ENCODE measurements at regions not wholly inside any gene's neighbourhood (a gene's known extent, or its start where the extent isn't known, plus 50 kb on each side); places are given as distances from the start of the nearest gene placed in this dataset.
"Not testable (repeated sequence)": the region's sequence is repeated elsewhere in the genome, so short reads cannot be mapped to it uniquely, and the experiment has no call there.

GRCh38 chr3:162377608-162378007 lies 881.0 kb downstream of the OTOL1 start:
- DNase-seq (ENCODE audit: extremely low spot score): no peak
- Histone ChIP-seq H3K4me1 (ENCODE audit: insufficient read depth) (no peaks in the 10 kb centered on the region), H3K4me3 (ENCODE audit: low read depth, low read length) (no peak overlapping the region), H3K36me3 (ENCODE audit: insufficient read depth) (no peaks in the 10 kb centered on the region), H3K27ac (ENCODE audit: low read depth) (no peak overlapping the region)
- 91% methylated on average over 5 of the region's 5 CpGs for WGBS

GRCh38 chr3:162385387-162385786 lies 888.8 kb downstream of the OTOL1 start:
- Histone ChIP-seq H3K27ac (ENCODE audit: low read depth) (no peak overlapping the region), H3K4me3 (ENCODE audit: low read depth, low read length) (no peak overlapping the region), H3K4me1 (ENCODE audit: insufficient read depth) (no peaks in the 10 kb centered on the region), H3K36me3 (ENCODE audit: insufficient read depth) (no peaks in the 10 kb centered on the region)
- no peak for DNase-seq (ENCODE audit: extremely low spot score)
- 94% methylated on average over 1 of the region's 1 CpG for WGBS

- Histone ChIP-seq H3K36me3 (ENCODE audit: insufficient read depth) (no peaks in the 10 kb centered on the region), H3K4me1 (ENCODE audit: insufficient read depth) (no peaks in the 10 kb centered on the region), H3K27ac (ENCODE audit: low read depth) (no peak overlapping the region), H3K4me3 (ENCODE audit: low read depth, low read length) (no peak overlapping the region)
- DNase-seq (ENCODE audit: extremely low spot score): no peak
- WGBS: 86% methylated on average over 3 of the region's 3 CpGs
Measured at GRCh38 chr3:162390891-162391290, 894.3 kb downstream of the OTOL1 start.

GRCh38 chr3:162391301-162391700 lies 894.7 kb downstream of the OTOL1 start:
- no peak for DNase-seq (ENCODE audit: extremely low spot score)

GRCh38 chr3:162395496-162395895 lies 898.9 kb downstream of the OTOL1 start:
- WGBS: 87% methylated on average over 3 of the region's 3 CpGs
- no peak overlapping the region for H3K27ac ChIP-seq (ENCODE audit: low read depth)
- H3K36me3 ChIP-seq (ENCODE audit: insufficient read depth): no peaks in the 10 kb centered on the region
- no peaks in the 10 kb centered on the region for H3K4me1 ChIP-seq (ENCODE audit: insufficient read depth)
- H3K4me3 ChIP-seq (ENCODE audit: low read depth, low read length): no peak overlapping the region
- DNase-seq (ENCODE audit: extremely low spot score): no peak

More at GRCh38 chr3:162391301-162391700, 894.7 kb downstream of the OTOL1 start:
- 58% methylated on average over 2 of the region's 2 CpGs for WGBS
- no peaks in the 10 kb centered on the region for H3K4me1 ChIP-seq (ENCODE audit: insufficient read depth)
- no peak overlapping the region for H3K27ac ChIP-seq (ENCODE audit: low read depth)
- no peaks in the 10 kb centered on the region for H3K36me3 ChIP-seq (ENCODE audit: insufficient read depth)
- H3K4me3 ChIP-seq (ENCODE audit: low read depth, low read length): no peak overlapping the region

GRCh38 chr3:162398554-162398953 lies 901.9 kb downstream of the OTOL1 start:
- WGBS: 95% methylated on average over 2 of the region's 2 CpGs
- H3K4me1 ChIP-seq (ENCODE audit: insufficient read depth): no peaks in the 10 kb centered on the region
- H3K27ac ChIP-seq (ENCODE audit: low read depth): no peak overlapping the region
- no peak for DNase-seq (ENCODE audit: extremely low spot score)
- no peak overlapping the region for H3K4me3 ChIP-seq (ENCODE audit: low read depth, low read length)
- H3K36me3 ChIP-seq (ENCODE audit: insufficient read depth): no peaks in the 10 kb centered on the region

GRCh38 chr3:162400697-162401096 lies 904.1 kb downstream of the OTOL1 start:
- WGBS: 34% methylated on average over 3 of the region's 3 CpGs
- no peaks in the 10 kb centered on the region for H3K36me3 ChIP-seq (ENCODE audit: insufficient read depth)
- no peak overlapping the region for H3K4me3 ChIP-seq (ENCODE audit: low read depth, low read length)
- H3K4me1 ChIP-seq (ENCODE audit: insufficient read depth): no peaks in the 10 kb centered on the region
- DNase-seq (ENCODE audit: extremely low spot score): no peak
- H3K27ac ChIP-seq (ENCODE audit: low read depth): no peak overlapping the region

GRCh38 chr3:162411556-162411955 lies 914.9 kb downstream of the OTOL1 start:
- H3K4me3 ChIP-seq (ENCODE audit: low read depth, low read length); H3K27ac ChIP-seq (ENCODE audit: low read depth); DNase-seq (ENCODE audit: extremely low spot score); H3K4me1 ChIP-seq (ENCODE audit: insufficient read depth); H3K36me3 ChIP-seq (ENCODE audit: insufficient read depth): not testable (repeated sequence)
- WGBS: 94% methylated on average over 20 of the region's 23 CpGs

- no peak overlapping the region for H3K4me3 ChIP-seq (ENCODE audit: low read depth, low read length)
- no peak for DNase-seq (ENCODE audit: extremely low spot score)
- H3K4me1 ChIP-seq (ENCODE audit: insufficient read depth): no peaks in the 10 kb centered on the region
- H3K27ac ChIP-seq (ENCODE audit: low read depth): no peak overlapping the region
- H3K36me3 ChIP-seq (ENCODE audit: insufficient read depth): no peaks in the 10 kb centered on the region
Measured at GRCh38 chr3:162421721-162422120, 925.1 kb downstream of the OTOL1 start.

GRCh38 chr3:162428192-162428591 lies 931.6 kb downstream of the OTOL1 start:
- H3K4me1 ChIP-seq (ENCODE audit: insufficient read depth): no peaks in the 10 kb centered on the region
- no peaks in the 10 kb centered on the region for H3K36me3 ChIP-seq (ENCODE audit: insufficient read depth)
- no peak for DNase-seq (ENCODE audit: extremely low spot score)
- WGBS: 68% methylated on average over 2 of the region's 2 CpGs
- no peak overlapping the region for H3K27ac ChIP-seq (ENCODE audit: low read depth)
- H3K4me3 ChIP-seq (ENCODE audit: low read depth, low read length): no peak overlapping the region

- no peak overlapping the region for H3K4me3 ChIP-seq (ENCODE audit: low read depth, low read length)
- no peak for DNase-seq (ENCODE audit: extremely low spot score)
- H3K27ac ChIP-seq (ENCODE audit: low read depth): no peak overlapping the region
- H3K4me1 ChIP-seq (ENCODE audit: insufficient read depth): no peaks in the 10 kb centered on the region
- WGBS: 98% methylated on average over 1 of the region's 1 CpG
- no peaks in the 10 kb centered on the region for H3K36me3 ChIP-seq (ENCODE audit: insufficient read depth)
Measured at GRCh38 chr3:162435750-162436149, 939.1 kb downstream of the OTOL1 start.

GRCh38 chr3:162436826-162437225 lies 940.2 kb downstream of the OTOL1 start:
- WGBS: 87% methylated on average over 2 of the region's 2 CpGs
- no peak for DNase-seq (ENCODE audit: extremely low spot score)
- H3K27ac ChIP-seq (ENCODE audit: low read depth): no peak overlapping the region
- no peak overlapping the region for H3K4me3 ChIP-seq (ENCODE audit: low read depth, low read length)
- H3K4me1 ChIP-seq (ENCODE audit: insufficient read depth): no peaks in the 10 kb centered on the region
- H3K36me3 ChIP-seq (ENCODE audit: insufficient read depth): no peaks in the 10 kb centered on the region

GRCh38 chr3:162437480-162437879 lies 940.9 kb downstream of the OTOL1 start:
- H3K4me1 ChIP-seq (ENCODE audit: insufficient read depth): no peaks in the 10 kb centered on the region
- no peaks in the 10 kb centered on the region for H3K36me3 ChIP-seq (ENCODE audit: insufficient read depth)
- H3K27ac ChIP-seq (ENCODE audit: low read depth): no peak overlapping the region
- DNase-seq (ENCODE audit: extremely low spot score): no peak
- WGBS: 84% methylated on average over 3 of the region's 3 CpGs
- no peak overlapping the region for H3K4me3 ChIP-seq (ENCODE audit: low read depth, low read length)

- no peak overlapping the region for H3K27ac ChIP-seq (ENCODE audit: low read depth)
- H3K4me1 ChIP-seq (ENCODE audit: insufficient read depth): no peaks in the 10 kb centered on the region
- WGBS: 38% methylated on average over 1 of the region's 1 CpG
- H3K36me3 ChIP-seq (ENCODE audit: insufficient read depth): no peaks in the 10 kb centered on the region
- H3K4me3 ChIP-seq (ENCODE audit: low read depth, low read length): no peak overlapping the region
- DNase-seq (ENCODE audit: extremely low spot score): no peak
Measured at GRCh38 chr3:162441716-162442115, 945.1 kb downstream of the OTOL1 start.

GRCh38 chr3:162443376-162443775 lies 946.8 kb downstream of the OTOL1 start:
- no peak for DNase-seq (ENCODE audit: extremely low spot score)
- Histone ChIP-seq H3K4me3 (ENCODE audit: low read depth, low read length) (no peak overlapping the region), H3K36me3 (ENCODE audit: insufficient read depth) (no peaks in the 10 kb centered on the region), H3K27ac (ENCODE audit: low read depth) (no peak overlapping the region), H3K4me1 (ENCODE audit: insufficient read depth) (no peaks in the 10 kb centered on the region)
